Esophagus muscularis mucosa (tissue), 4 donors: ENCODE measurements at regions not wholly inside any gene's neighbourhood (a gene's known extent, or its start where the extent isn't known, plus 50 kb on each side); places are given as distances from the start of the nearest gene placed in this dataset.

Experiments used
- DNase-seq: peaks from one replicate; pipeline ENCODE4 v3.0.0-alpha.2; 2017; ENCODE audit errors: extremely low spot score
- H3K27ac ChIP-seq, 4 donors: fragments of 200-600 bp; sonication (generic); replicated peaks in 1 of 4; 1 replicate in 3 of 4; 2 replicates in 1 of 4; pipeline ENCODE4 v1.5.1; 2016 to 2019; ENCODE audit warnings: mild to moderate bottlenecking in 1 of 4
- H3K27me3 ChIP-seq, 4 donors: fragments of 200-600 bp; sonication (generic); one replicate each; pipeline versions ENCODE4 v1.5.1 to v1.6.0; 2016 to 2019
- H3K36me3 ChIP-seq, 4 donors: fragments of 200-600 bp; sonication (generic); one replicate each; pipeline ENCODE4 v1.5.1; 2016 to 2019
- H3K4me1 ChIP-seq, 4 donors: fragments of 200-600 bp; sonication (generic); one replicate each; pipeline ENCODE4 v1.5.1; 2016 to 2019
- H3K4me3 ChIP-seq, 4 donors: fragments of 200-600 bp; sonication (generic); 1 replicate in 2 of 4; 2 replicates in 2 of 4; pipeline ENCODE4 v1.5.1; 2016 to 2019; ENCODE audit warnings: mild to moderate bottlenecking in 4 of 4, moderate library complexity in 1 of 4
- H3K9me3 ChIP-seq, 4 donors: fragments of 200-600 bp; sonication (generic); 1 replicate in 3 of 4; 2 replicates in 1 of 4; pipeline ENCODE4 v1.5.1; 2016 to 2019
- CTCF ChIP-seq, 3 experiments: fragments of 200-600 bp in 2 of 3; fragments of 450-650 bp in 1 of 3; sonication (generic) in 2 of 3; IDR thresholded peaks; one replicate each; pipeline ENCODE4 v1.5.1; 2017 to 2019; ENCODE audit warnings: antibody characterized with exemption in 3 of 3, mild to moderate bottlenecking in 2 of 3, moderate library complexity in 1 of 3
- EP300 ChIP-seq: sonication (generic); formaldehyde crosslinking; IDR thresholded peaks from one replicate; pipeline ENCODE4 v1.6.1; 2017; ENCODE audit warnings: antibody characterized with exemption
- POLR2A ChIP-seq: fragments of 450-650 bp; IDR thresholded peaks from one replicate; pipeline ENCODE4 v1.6.1; 2017; ENCODE audit warnings: antibody characterized with exemption, moderate library complexity, mild to moderate bottlenecking, low read depth
- POLR2AphosphoS5 ChIP-seq, 2 donors: sonication (generic); formaldehyde crosslinking; IDR thresholded peaks; one replicate each; pipeline ENCODE4 v1.6.1; 2017; ENCODE audit warnings: antibody characterized with exemption in 2 of 2
- WGBS: methylation state at CpG from one replicate; pipeline ENCODE4 v1.1.5; 2018; 5-methylcytosine and 5-hydroxymethylcytosine counted together
- intact Hi-C: fragments of 100-400 bp; cut with DNase I; formaldehyde crosslinking; loops from one replicate; pipeline ENCODE4 v1.15.1; 2023

DNA sequence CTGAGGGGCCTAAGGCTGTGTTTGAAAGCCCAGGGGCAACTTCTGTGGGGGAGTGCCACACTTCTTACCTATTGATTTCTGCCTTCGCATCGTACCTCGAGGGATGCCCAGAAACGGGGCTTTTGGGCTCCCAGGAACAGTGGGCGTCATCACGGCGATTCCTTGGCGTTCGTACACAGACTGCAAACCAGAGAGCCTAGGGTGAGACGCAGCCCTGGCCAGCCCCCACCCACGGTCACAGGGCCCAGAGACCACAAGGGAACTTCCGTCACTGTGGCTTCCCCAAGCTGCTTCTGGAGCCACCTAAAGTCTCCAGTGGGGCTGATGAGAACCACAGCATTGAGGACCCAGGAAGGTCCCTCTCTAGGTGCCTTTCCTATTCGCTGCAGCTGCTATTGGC lies 91.9 kb downstream of the CTTN start:
- intact Hi-C loops = no loop called here
- peaks cover 0 to 14% (median 10%) of the 10 kb centered on the region in 4 donors for H3K9me3 ChIP-seq
- 94% methylated on average over 7 of the region's 13 CpGs for WGBS
- no peaks in the 10 kb centered on the region for H3K4me1 ChIP-seq
- H3K27ac ChIP-seq = no peak overlapping the region
- TF ChIP-seq POLR2A (no peak), CTCF (IDR thresholded peaks at IDR 0.05) (no peak), EP300 (no peak), POLR2AphosphoS5 (IDR thresholded peaks at IDR 0.05) (no peak)
- H3K27me3 ChIP-seq = no peaks in the 10 kb centered on the region
- H3K36me3 ChIP-seq = peaks cover 0 to 18% (median 7%) of the 10 kb centered on the region in 4 donors
- H3K4me3 ChIP-seq = no peak overlapping the region
- no peak for DNase-seq

GRCh38 chr11:70490723-70491558 lies 92.6 kb downstream of the CTTN start:
- H3K4me1 ChIP-seq = no peaks in the 10 kb centered on the region
- intact Hi-C loops = no loop called here
- DNase-seq = no peak
- WGBS = 97% methylated on average over 7 of the region's 8 CpGs
- no peaks in the 10 kb centered on the region for H3K27me3 ChIP-seq
- peaks cover 0 to 14% (median 10%) of the 10 kb centered on the region in 4 donors for H3K9me3 ChIP-seq
- H3K4me3 ChIP-seq = no peak overlapping the region
- TF ChIP-seq EP300 = no peak
- TF ChIP-seq POLR2AphosphoS5 (IDR thresholded peaks at IDR 0.05) = no peak
- no peak for TF ChIP-seq CTCF (IDR thresholded peaks at IDR 0.05)
- no peak for TF ChIP-seq POLR2A
- peaks cover 0 to 12% (median 7%) of the 10 kb centered on the region in 4 donors for H3K36me3 ChIP-seq
- H3K27ac ChIP-seq = no peak overlapping the region

DNA sequence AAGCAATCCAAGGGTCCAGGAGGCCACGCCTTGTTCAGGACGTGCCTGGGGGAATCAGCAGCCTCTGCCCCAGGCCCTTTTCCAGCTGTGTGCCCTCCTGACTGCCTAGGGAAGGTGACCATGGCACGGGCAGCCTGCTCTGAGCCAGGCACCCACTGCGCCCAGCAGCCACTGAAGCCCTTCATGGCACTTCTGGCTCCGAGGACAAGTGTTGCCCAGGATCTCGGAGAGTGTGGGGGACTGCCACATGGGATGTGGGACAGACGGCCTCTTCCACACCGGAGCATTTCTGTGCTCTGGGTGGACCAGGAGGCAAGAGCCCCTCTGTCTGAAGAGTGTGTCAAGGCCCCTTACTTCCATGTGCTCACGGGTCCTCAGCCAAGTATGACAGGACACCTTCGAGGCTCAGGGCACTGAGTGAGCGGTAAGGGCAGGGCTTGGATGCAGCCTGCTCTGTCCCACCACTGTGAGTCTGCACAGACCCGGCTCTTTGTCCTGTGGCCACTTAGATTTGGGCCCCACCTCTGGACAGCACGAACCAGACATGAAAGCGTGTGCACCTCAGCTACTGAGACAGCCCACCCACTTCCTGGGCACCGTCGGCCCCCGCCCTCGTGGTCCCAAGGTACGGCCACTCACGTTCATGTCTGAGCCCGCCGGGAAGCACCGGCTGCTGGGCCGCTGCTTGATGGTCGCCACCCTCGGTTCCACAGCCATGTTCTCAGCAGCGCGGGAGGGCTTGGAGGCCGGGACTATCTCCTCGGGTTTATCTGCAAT lies 93.6 kb downstream of the CTTN start:
- H3K4me1 ChIP-seq = no peaks in the 10 kb centered on the region
- H3K9me3 ChIP-seq = peaks cover 0 to 14% (median 10%) of the 10 kb centered on the region in 4 donors
- intact Hi-C loops = no loop called here
- no peak overlapping the region for H3K27ac ChIP-seq
- no peaks in the 10 kb centered on the region for H3K27me3 ChIP-seq
- H3K36me3 ChIP-seq = peaks cover 0 to 2% (median 1%) of the 10 kb centered on the region in 4 donors
- DNase-seq = no peak
- no peak for TF ChIP-seq EP300
- H3K4me3 ChIP-seq = no peak overlapping the region
- 88% methylated on average over 25 of the region's 30 CpGs for WGBS

DNA sequence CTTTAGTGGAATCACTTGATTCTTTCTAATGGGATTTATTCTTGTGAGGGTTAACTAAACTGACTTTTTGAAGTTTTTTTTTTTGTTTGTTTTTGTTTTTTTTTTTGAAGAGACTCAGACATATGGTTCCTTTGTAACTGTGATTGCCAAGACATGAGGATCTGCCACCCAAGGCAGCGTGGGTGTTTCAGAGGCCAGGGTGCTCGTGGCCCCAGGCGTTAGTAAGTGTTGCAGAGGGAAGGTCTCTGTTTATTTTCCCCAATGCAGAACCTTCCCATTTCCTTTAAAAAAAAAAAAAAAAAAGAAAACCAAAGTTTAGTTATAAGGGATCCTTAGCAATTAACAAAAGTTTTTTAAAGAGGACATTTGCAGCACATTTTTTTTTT lies 94.8 kb downstream of the CTTN start:
- no peak for DNase-seq

More for the DNA sequence above, 94.8 kb downstream of the CTTN start:
- Histone ChIP-seq H3K36me3 (no peaks in the 10 kb centered on the region), H3K27ac (no peak overlapping the region), H3K9me3 (peaks cover 0 to 14% (median 10%) of the 10 kb centered on the region in 4 donors), H3K4me3 (no peak overlapping the region), H3K4me1 (no peaks in the 10 kb centered on the region), H3K27me3 (no peaks in the 10 kb centered on the region)
- WGBS = 81% methylated on average over 3 of the region's 3 CpGs
- TF ChIP-seq CTCF (IDR thresholded peaks at IDR 0.05) = no peak
- no peak for TF ChIP-seq POLR2AphosphoS5 (IDR thresholded peaks at IDR 0.05)
- TF ChIP-seq POLR2A = no peak
- no peak for TF ChIP-seq EP300
- intact Hi-C loops = no loop called here
